HepG2 (cell line): ENCODE measurements at regions not wholly inside any gene's neighbourhood (a gene's known extent, or its start where the extent isn't known, plus 50 kb on each side); places are given as distances from the start of the nearest gene placed in this dataset.

Experiments used
- AKNA ChIP-seq: sonication (generic); formaldehyde crosslinking; IDR thresholded peaks from 2 replicates; pipeline ENCODE4 v1.4.0; 2020; ENCODE audit warnings: missing genetic modification reagents, borderline replicate concordance
- CAMTA2 ChIP-seq: sonication (generic); formaldehyde crosslinking; IDR thresholded peaks from 2 replicates; pipeline ENCODE4 v1.4.0; 2020; ENCODE audit warnings: mild to moderate bottlenecking, missing genetic modification reagents, borderline replicate concordance
- GLMP ChIP-seq: sonication (generic); formaldehyde crosslinking; IDR thresholded peaks from 2 replicates; pipeline ENCODE4 v1.9.0; 2021; ENCODE audit warnings: missing genetic modification reagents, mild to moderate bottlenecking, borderline replicate concordance
- KLF13 ChIP-seq: sonication (generic); formaldehyde crosslinking; IDR thresholded peaks from 2 replicates; pipeline ENCODE4 v1.4.0; 2020; ENCODE audit warnings: mild to moderate bottlenecking, missing genetic modification reagents
- MTF2 ChIP-seq: sonication (generic); formaldehyde crosslinking; IDR thresholded peaks from 2 replicates; pipeline ENCODE4 v1.5.0; 2020; ENCODE audit warnings: missing genetic modification reagents, borderline replicate concordance
- NR2C2 ChIP-seq: sonication (generic); formaldehyde crosslinking; IDR thresholded peaks from 2 replicates; pipeline ENCODE4 v1.4.0; 2020; ENCODE audit warnings: missing genetic modification reagents, mild to moderate bottlenecking, moderate library complexity, borderline replicate concordance
- PITX1 ChIP-seq: sonication (generic); formaldehyde crosslinking; IDR thresholded peaks from 2 replicates; pipeline ENCODE4 v1.5.1; 2020; ENCODE audit warnings: mild to moderate bottlenecking, missing genetic modification reagents
- SMAD3 ChIP-seq: sonication (generic); formaldehyde crosslinking; IDR thresholded peaks from 2 replicates; pipeline ENCODE4 v1.4.0; 2020; ENCODE audit warnings: missing genetic modification reagents
- SNRNP70 ChIP-seq: fragments of 200-400 bp; formaldehyde crosslinking; IDR thresholded peaks from 2 replicates; pipeline ENCODE4 v1.6.1; 2017; ENCODE audit warnings: mild to moderate bottlenecking, low read depth, low read length, moderate library complexity
- TERF1 ChIP-seq: sonication (generic); formaldehyde crosslinking; IDR thresholded peaks from 2 replicates; pipeline ENCODE4 v1.8.0; 2022; ENCODE audit warnings: mild to moderate bottlenecking, missing genetic modification reagents, moderate library complexity
- ZNF235 ChIP-seq: sonication (generic); formaldehyde crosslinking; IDR thresholded peaks from 2 replicates; pipeline ENCODE4 v1.8.1; 2023; ENCODE audit warnings: mild to moderate bottlenecking, missing genetic modification reagents, borderline replicate concordance
- ZNF460 ChIP-seq: sonication (generic); formaldehyde crosslinking; IDR thresholded peaks from 2 replicates; pipeline ENCODE4 v1.5.1; 2020; ENCODE audit warnings: missing genetic modification reagents, mild to moderate bottlenecking, borderline replicate concordance
- ZNF619 ChIP-seq: sonication (generic); formaldehyde crosslinking; IDR thresholded peaks from 2 replicates; pipeline ENCODE4 v1.4.0; 2020; ENCODE audit warnings: mild to moderate bottlenecking, missing genetic modification reagents
- ZNF761 ChIP-seq: sonication (generic); formaldehyde crosslinking; conservative IDR thresholded peaks from 2 replicates; pipeline ENCODE4 v1.4.0; 2020; ENCODE audit warnings: mild to moderate bottlenecking, missing genetic modification reagents
- ZNF772 ChIP-seq: sonication (generic); formaldehyde crosslinking; IDR thresholded peaks from 2 replicates; pipeline ENCODE4 v1.5.0; 2020; ENCODE audit warnings: mild to moderate bottlenecking, missing genetic modification reagents
- ZNF841 ChIP-seq: sonication (generic); formaldehyde crosslinking; IDR thresholded peaks from 2 replicates; pipeline ENCODE4 v1.8.1; 2023; ENCODE audit warnings: missing genetic modification reagents, borderline replicate concordance
- TF ChIP-seq, protein P1 (sequence below): sonication (generic); formaldehyde crosslinking; IDR thresholded peaks from 2 replicates; pipeline ENCODE4 v1.8.0; 2023; ENCODE audit warnings: mild to moderate bottlenecking, missing genetic modification reagents
- TF ChIP-seq, protein P2 (sequence below): IDR thresholded peaks from 2 replicates; pipeline ENCODE4 v1.6.1; 2016; ENCODE audit warnings: missing genetic modification reagents, missing compliant biosample characterization
- TF ChIP-seq, protein P3 (sequence below): sonication (generic); formaldehyde crosslinking; IDR thresholded peaks from 2 replicates; pipeline ENCODE4 v1.4.0; 2020; ENCODE audit warnings: mild to moderate bottlenecking, missing genetic modification reagents
- TF ChIP-seq, protein P4 (sequence below): sonication (generic); formaldehyde crosslinking; IDR thresholded peaks from 2 replicates; pipeline ENCODE4 v1.5.0; 2020; ENCODE audit warnings: missing genetic modification reagents

DNA sequence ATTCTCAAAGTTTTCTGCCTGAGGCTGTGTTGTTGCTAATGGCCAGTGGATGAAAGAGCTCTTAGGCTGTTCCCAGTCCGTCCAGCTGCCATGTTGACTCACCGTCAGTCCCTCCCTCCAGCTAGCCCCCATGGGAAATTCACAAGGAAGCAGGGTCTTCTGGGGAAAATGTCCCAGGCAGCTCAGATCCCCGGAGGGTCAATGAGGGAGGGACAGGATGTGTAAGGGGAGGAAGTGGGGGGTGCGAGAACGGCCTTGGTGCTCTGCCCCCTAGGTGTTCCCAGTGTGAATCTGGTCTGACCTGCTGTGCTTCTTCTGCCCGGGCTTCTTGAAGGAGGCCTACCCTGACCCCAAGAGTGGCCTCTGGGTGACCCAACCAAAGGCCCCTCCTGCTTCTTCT lies 65.9 kb downstream of the CEBPB start (continued):
- TF ChIP-seq MTF2 (CRISPR knock-in tag) (no peak), TERF1 (CRISPR knock-in tag) (no peak), PITX1 (no peak), ZNF460 (CRISPR knock-in tag) (no peak), GLMP (no peak), KLF13 (CRISPR knock-in tag) (no peak), SMAD3 (CRISPR knock-in tag) (no peak), AKNA (CRISPR knock-in tag) (no peak), ZNF841 (CRISPR knock-in tag) (no peak), ZNF772 (no peak), ZNF619 (CRISPR knock-in tag) (no peak), ZNF761 (CRISPR knock-in tag) (no peak), ZNF235 (CRISPR knock-in tag) (no peak), SNRNP70 (no peak), NR2C2 (CRISPR knock-in tag) (no peak), CAMTA2 (CRISPR knock-in tag) (no peak)
- TF ChIP-seq, protein P1, sequence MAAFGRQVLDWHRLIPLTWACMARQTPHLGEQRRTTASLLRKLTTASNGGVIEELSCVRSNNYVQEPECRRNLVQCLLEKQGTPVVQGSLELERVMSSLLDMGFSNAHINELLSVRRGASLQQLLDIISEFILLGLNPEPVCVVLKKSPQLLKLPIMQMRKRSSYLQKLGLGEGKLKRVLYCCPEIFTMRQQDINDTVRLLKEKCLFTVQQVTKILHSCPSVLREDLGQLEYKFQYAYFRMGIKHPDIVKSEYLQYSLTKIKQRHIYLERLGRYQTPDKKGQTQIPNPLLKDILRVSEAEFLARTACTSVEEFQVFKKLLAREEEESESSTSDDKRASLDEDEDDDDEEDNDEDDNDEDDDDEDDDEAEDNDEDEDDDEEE (CRISPR knock-in tag): no peak
- TF ChIP-seq, protein P2, sequence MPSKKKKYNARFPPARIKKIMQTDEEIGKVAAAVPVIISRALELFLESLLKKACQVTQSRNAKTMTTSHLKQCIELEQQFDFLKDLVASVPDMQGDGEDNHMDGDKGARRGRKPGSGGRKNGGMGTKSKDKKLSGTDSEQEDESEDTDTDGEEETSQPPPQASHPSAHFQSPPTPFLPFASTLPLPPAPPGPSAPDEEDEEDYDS (CRISPR knock-in tag): no peak
- TF ChIP-seq, protein P3, sequence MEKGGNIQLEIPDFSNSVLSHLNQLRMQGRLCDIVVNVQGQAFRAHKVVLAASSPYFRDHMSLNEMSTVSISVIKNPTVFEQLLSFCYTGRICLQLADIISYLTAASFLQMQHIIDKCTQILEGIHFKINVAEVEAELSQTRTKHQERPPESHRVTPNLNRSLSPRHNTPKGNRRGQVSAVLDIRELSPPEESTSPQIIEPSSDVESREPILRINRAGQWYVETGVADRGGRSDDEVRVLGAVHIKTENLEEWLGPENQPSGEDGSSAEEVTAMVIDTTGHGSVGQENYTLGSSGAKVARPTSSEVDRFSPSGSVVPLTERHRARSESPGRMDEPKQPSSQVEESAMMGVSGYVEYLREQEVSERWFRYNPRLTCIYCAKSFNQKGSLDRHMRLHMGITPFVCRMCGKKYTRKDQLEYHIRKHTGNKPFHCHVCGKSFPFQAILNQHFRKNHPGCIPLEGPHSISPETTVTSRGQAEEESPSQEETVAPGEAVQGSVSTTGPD: no peak
- TF ChIP-seq, protein P4, sequence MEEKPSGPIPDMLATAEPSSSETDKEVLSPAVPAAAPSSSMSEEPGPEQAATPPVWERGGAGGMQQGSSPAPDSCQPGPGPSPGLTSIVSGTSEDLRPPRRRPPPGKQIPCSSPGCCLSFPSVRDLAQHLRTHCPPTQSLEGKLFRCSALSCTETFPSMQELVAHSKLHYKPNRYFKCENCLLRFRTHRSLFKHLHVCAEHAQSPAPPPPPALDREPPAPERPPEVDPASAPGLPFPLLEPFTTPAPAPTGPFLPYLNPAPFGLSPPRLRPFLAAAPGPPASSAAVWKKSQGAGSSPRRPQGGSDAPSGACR (CRISPR knock-in tag): no peak
